NCI-H1436 (cell line): ENCODE measurements at regions not wholly inside any gene's neighbourhood (a gene's known extent, or its start where the extent isn't known, plus 50 kb on each side); places are given as distances from the start of the nearest gene placed in this dataset.
A peak's percentile ranks its signal among the peaks of the same experiment; 100 is the strongest.

ENCODE experiments used
- DNase-seq: peaks from one replicate; lab custom pipeline; 2025; lab: John Stamatoyannopoulos, UW

DNA sequence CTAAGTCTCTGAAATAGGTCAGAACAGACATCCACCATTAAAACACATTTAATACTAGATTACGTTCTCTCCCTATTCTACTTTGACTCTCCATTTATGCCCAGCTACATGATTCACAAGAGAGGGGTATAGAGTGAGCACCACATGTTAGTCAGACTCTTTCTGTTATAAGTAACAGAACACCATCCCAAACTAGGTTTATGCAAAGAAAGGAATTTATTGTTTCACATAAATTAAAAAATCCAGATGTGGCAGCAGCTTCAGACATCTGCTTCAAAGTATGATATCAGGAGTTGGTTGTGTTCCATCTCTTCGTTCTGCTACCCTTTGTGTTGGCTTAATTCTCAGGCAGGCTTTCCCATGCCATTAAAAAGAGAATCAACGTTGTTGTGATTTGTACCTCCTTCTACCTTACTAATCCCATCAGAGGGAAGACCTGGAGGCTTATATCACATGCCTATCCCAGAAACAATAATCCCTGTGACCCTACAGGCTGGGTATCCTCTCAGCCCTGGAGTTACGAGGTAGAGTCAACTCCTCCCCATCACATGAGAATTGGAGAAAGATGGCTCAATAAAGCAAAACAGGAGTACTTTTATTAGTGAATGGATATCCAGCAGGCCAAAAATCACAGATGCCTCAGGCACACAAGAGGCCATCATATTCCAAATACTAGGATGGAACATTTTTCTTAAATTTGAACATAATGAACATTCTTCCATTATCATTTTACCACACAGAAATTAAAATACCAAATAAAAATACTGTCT lies 163.2 kb downstream of the SLC7A11 start:
- DNase-seq = no peak

DNA sequence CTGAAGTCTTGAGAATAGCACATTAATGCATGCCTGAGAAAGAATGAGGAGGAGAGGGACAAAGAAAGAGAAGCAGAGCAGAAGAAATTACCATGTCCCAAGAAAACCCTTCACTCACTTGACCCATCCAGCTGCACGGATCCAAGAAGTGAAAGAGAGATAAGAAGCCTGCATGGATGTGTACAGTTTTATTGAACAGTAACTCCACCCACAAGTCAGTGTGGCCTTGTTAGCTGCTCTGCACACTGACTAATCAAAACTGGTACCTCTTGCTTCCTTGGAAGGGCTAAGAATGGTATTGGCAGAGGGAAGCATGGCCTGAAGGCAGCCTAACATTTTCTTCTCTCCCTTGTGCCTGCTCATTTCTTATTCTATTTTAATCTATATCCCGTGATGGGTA lies 163.9 kb downstream of the SLC7A11 start:
- no peak for DNase-seq

DNA sequence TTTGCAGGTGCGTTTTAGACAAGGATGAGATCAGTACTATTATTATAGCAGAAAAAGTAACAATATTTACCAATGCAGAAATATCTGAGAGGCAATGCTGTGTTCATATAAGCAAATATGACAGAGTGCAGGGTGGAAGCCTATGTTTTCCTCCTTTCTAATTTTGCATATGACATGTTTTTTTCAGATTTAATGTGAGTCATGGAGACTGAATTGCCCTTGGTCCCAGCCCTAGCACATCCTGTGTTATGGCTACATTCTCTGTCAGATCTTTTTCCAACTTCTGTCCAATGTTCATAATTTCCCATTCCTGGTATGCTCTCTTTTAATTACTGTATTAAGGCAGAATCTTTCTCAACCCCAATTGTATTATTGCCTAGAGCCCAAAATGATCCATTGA lies 165.6 kb downstream of the SLC7A11 start:
- DNase-seq = no peak

DNA sequence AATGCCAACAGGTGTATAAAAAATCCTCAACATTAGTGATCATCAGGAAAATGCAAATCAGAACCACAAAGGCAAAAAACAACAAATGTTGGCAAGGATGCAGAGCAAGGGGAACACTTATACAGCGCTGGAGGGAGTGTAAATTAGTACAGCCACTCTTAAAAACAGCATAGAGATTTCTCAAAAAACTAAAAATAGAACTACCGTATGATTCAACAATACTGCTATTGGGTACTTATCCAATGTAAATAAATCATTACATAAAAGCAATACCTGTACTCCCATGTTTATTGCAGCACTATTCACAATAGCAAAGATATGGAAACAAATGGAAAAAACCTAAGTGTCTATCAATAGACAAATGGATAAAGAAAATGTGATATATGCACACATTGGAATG lies 171.3 kb downstream of the SLC7A11 start:
- no peak for DNase-seq

DNA sequence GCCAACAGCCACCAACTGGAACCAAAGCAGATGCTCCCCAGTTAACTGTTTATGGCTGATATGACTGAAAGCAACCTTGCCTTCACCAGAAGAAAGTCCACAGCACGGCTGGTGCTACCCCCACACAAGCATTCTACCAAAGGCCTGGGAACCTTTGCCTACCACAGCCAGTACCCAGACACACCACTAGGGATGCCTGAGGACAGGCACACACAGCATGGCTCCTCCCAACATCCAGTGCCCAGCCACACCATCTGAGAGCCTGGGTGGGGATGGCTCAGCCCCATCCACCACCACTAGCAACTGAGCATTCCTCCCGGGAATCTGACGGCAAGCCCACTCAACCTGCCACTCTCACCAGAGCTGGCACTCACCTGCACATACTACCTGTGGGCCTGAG lies 178.6 kb downstream of the SLC7A11 start:
- no peak for DNase-seq

DNA sequence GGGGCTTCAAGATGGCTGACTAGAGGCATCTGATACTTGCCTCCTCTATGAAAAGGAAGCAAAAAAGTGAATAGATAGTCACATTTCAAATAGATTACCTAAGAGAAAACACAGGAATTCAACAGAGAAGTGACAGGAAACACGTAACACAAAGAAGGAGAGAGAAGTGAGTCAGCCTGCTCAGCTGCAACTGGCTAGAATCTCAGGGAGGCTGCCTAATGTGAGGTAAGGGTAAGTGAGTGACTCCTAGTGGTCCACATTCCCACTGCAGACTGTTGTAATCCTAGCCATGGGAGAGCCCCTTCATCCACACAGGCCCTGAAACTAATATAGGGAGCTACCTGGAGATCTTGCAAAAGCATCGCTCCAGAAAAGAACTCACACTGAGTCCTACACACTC lies 179.2 kb downstream of the SLC7A11 start:
- DNase-seq = no peak

DNA sequence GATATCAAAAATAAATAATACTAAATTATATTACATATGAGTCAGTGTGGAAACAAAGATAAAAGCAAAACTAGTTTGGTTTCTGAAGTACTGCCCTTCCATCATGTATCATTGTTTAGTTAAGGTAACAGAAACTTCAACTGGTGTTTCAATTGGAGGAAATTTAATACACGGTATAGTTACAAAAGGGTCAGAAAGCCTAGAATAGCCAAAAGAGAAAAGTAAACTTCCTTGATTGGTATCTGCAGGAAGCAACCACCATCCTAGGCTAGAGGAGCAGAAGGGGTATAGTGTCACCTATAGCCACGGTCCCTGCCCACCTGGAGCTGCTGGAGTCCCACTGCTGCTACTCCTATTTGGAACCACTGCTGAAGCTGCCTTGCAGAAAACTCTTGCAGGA lies 185.6 kb downstream of the SLC7A11 start:
- no peak for DNase-seq

DNA sequence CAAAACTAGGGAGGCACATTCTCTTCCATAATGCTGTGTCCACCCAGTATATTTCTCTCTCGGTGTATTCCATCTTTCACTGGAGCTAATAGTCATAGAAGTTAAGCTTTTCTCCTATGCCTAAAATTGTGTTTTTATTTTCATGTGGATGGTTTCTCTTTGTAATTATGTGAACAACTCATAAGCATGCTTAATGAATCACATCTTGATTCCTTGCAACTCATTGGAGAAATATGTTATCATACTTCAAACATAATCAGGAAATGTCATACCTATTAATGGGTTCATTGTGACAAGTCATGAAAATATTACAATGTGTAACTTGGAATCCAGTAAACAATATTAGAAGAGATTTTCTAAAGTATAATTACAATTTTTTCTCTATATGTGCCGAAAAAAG lies 186.3 kb downstream of the SLC7A11 start:
- DNase-seq = no peak

DNA sequence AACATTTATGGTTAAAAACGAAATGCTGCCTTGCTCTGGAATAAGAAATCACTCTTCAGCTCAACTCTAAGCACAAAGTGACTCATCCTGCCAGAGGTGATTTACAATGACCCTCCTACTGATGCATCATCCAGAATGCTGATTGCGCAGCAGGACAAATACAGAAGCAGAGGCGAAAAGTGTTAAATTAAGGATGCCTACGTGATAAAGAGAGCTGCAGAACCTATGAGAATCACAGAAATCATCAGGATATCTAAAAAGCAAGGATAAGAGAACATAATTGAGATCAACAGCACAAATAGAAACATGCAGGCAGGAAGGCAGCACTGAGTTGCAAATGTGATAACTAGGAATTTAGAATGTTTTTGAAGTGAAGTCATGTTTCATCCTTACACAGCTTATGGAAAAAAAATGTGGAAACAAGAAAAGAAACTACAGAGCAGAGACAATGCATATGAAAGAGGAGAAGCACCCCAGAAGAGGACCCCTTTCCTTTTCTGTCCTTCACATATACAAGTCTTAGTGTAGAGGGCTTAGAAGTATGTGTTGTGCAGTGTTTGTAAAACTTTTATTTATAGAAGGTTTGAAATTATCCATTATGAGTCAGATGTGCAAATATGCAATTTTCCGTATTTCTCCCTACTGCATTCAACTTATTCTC lies 188.4 kb downstream of the SLC7A11 start:
- no peak for DNase-seq

DNA sequence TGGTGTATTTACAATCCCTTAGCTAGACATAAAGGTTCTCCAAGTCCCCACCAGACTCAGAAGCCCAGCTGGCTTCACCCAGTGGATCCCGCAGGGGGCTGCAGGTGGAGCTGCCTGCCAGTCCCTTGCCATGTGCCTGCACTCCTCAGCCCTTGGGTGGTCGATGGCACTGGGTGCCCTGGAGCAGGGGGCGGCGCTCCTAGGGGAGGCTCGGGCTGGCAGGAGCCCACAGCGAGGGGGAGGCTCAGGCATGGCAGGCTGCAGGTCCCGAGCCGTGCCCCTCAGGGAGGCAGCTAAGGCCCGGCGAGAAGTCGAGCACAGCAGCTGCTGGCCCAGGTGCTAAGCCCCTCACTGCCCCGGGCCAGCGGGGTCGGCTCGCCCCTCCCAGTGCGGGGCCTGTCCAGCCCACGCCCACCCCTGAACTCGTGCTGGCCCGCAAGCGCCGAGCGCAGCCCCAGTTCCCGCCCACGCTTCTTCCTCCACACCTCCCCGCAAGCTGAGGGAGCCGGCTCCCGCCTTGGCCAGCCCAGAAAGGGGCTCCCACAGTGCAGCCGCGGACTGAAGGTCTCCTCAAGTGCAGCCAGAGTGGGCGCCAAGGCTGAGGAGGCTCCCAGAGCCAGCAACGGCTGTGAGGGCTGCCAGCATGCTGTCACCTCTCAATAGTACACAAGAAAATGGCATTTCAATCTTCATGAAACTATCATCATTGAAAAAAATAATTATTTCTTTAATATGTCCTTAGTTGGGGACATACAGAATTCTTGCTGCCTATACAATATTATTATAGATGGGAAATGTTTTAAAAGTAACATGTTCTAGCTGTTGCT lies 189.1 kb downstream of the SLC7A11 start:
- no peak for DNase-seq

DNA sequence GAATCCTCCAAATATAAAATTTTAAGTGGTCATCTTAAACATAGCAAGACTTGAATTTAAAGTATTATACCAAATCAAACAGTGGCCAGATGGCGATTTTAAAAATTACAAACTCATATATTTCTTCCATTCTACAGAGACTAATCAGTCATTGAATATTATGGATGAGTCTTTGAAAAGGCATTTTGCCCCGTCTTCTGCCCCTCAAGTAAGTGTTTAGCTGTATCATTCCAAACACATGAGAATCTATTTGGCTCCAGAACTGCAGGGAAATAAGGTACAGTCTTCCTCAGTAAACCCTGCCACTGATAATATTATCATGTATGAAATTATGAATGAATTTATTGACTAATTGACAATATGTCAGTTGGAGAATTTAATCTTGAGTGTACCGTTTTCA lies 191.0 kb downstream of the SLC7A11 start:
- DNase-seq = no peak

DNA sequence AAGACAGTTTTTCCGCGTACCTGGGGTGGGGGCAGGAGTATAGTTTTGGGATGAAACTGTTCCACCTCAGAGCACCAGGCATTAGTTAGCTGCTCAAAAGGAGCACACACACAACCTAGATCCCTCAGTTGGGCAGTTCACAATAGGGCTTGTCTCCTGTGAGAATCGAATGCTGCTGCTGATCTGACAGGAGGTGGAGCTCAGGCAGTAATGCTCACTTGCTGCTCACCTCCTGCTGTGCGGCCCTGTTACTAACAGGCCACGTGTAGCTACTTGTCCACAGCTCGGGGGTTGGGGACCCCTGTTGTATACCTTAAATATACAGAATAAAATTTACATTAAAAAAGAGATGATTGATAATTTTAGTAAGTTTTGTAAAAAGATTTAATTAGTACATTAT lies 191.5 kb downstream of the SLC7A11 start:
- no peak for DNase-seq

DNA sequence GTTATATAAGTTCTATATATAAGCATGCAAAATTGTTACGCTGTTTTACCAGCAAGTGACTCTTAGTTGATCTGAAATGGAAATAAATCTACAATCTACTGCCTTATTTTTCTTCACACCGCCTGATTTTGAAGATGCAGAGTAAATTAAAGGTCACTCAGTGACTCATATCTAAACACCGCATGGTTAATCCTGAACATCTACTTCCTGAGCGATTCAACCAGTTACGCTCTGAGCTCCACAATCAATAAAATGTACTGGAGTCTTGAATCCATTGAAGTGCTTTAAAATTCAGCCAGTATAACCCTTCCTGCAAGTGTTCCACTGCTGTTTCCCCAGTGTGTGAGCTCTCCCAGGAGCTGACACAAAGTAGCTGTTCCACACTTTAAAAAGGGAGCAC lies 192.8 kb downstream of the SLC7A11 start:
- no peak for DNase-seq

DNA sequence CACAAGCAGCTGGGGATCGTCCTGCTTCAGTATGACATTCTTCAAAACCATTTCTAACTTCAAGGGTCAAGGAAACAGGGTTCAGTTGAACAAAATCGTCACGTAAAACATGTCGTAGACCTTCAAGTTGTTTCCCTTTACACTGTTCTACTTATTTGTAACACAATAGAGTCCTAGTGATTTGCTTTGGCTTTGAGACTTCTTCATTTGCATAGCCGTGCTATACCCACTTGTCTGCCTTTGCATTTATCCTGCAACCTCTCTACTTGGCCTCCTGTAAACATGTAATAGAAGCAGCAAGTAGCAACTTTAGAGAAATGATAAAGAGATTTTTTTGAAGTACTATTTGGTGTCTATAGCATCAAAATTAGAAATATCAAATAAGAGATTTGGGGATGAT lies 194.9 kb downstream of the SLC7A11 start:
- DNase-seq = no peak

DNA sequence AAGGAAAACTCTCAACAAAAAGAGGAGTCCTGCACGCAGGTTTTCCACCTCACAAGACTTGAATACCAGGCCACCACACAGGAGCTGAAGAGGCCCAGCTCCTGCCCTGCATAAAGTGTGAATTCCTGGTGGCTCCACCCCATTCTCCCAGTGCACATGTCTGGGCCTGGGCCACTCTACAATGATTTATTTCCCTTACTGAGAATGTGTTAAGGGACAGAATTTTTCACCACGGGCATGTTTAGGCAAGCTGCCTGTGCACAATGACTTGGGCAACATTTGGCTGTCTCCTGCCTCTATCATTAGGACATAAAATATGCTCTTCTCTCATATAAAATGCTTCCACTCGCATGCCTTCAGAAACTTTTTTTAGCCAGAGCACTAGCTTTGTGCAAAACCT lies 197.1 kb downstream of the SLC7A11 start:
- no peak for DNase-seq

DNA sequence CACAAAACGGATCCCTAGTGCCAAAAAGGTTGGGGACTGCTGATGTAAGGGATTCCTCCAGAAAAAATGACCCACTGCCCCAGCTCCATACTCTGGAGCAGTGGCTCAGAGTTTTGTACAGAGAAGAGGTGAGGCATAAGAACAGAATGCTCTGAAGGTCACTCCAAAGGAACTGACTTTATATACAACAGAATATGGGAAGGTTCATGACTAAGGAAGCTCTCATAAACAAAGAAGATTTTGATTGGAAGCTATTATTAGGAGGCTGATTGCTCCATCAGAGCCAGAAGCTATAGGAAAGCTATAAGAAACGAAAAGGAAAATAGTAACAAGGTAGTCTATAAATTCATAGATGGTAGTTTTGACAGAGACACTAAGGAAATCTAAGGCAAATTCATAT lies 203.1 kb downstream of the SLC7A11 start:
- no peak for DNase-seq

DNA sequence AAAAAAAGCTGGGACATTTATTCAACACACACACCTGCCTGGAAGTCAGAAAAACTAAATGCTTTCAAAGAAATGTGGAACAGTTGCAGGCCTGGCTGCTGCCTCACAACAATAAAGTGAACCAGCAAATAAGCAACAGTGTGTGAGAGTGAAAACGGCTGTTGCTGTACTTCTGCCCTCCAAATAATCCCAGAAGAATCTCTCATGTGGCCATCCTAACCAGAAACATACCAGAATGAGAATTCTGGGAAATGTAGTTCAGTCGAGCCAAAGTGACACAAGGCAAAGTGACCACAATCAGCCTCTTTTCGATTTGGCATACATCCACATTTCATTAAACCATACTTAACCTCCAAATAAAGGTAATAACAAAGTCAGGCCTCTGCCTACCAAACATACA lies 204.5 kb downstream of the SLC7A11 start:
- no peak for DNase-seq

DNA sequence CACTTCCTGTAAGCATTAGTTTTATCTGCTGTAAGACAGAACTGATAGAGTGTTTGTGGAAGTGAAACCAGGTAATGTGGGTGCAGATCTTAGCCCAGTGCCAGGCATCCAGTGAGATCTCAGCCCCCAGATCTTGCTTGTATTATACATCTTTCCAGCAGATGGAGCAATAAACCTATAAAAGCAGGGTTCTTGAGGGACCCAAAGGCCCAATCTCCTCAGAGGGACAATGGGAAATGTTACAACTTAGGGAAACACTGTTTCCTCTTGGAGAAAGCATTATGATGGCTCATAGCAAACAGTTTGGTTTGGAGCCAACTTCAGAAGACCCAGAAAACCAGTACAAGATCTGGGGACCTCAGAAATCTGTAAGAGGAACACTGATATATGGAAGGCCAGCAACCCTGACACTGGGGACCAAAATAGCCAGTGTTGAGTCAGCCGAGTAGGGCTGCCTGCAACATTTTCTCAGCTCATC lies 206.3 kb downstream of the SLC7A11 start:
- DNase-seq = peak; percentile 34

DNA sequence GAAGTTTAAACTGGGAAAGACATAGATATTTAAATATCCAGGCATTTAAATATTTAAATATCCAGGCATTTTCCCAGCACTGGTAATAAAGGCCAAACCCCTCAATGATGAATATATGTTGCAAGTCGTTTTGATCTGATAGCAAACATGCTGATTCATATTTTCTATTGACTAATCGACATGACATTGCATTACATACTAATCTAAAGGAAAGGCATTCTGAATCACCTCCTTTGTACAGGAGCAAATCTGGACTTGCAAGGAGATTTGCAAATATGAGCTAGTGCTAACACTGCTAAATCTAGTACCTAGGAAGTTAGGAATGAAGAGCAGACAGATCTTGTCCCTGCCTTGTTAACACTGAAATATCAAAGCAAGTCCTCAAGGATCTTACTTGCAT lies 207.3 kb downstream of the SLC7A11 start:
- no peak for DNase-seq

DNA sequence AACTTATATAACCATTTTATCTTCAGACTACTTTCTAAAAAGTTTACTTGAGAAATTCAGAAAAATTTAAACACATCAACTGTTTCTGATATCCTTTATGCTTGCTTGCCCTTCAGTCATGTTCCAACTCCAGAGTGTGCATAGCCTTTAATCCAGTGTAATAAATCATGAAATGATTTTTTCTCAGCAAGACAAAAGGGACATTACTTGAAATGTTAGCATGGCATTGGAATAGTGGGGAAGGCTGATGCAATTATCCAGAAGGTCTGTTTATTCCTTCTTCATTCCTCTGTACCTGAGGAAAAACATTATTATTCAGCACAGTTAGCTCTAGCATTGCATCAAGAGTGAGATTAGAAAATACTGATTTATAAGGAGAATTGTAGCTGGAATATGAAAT lies 209.9 kb downstream of the SLC7A11 start:
- DNase-seq = no peak

DNA sequence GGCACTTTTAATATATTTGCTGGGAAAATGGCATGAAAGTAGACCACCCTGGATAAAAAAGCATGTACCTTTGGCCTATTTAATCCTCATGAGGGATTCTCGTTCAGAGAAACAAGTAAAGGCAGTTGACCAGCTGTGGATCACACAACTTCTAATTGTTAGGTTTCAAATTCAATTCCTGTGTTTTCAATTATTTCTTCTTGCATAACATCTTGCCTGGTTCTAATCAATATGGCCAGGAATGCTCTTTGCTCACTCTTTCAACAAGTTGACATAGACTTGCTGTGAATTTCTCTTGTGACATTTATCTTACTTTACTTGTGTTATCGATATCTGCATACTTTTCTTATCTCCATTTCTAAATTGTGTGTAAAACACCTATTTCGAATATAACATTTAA lies 211.8 kb downstream of the SLC7A11 start:
- no peak for DNase-seq

DNA sequence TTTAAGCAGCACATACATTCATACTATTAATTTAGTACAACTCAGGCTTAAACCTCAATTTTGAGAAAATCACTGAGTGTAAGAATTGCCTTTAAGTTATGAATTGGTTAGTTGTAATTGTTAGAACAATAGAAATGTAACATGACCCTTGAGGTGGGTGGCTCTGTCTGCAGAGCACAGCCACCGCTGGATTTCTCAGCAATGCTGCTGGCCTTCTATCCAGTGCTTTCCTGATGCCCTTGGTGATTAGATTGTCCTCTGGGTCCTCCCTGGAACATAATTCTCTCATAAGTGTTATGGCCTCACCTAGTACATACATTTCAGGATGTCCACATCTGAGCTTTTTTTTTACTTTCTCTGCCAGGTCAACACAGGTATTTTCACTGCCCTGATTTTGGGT lies 213.2 kb downstream of the SLC7A11 start:
- DNase-seq = no peak
